IMR-90 (cell line): ENCODE measurements at regions not wholly inside any gene's neighbourhood (a gene's known extent, or its start where the extent isn't known, plus 50 kb on each side); places are given as distances from the start of the nearest gene placed in this dataset.

Experiments used
- BHLHE40 ChIP-seq: fragments of 150-350 bp; IDR thresholded peaks from 2 replicates; pipeline ENCODE4 v1.6.1; 2016; ENCODE audit warnings: mild to moderate bottlenecking, low read depth, low read length
- CEBPB ChIP-seq: IDR thresholded peaks from 2 replicates; pipeline ENCODE4 v1.6.1; 2012; ENCODE audit warnings: low read depth, low read length, improper control_type of control experiment
- CHD1 ChIP-seq: IDR thresholded peaks from 2 replicates; pipeline ENCODE4 v1.6.1; 2012; ENCODE audit warnings: low read depth, low read length, improper control_type of control experiment
- FOS ChIP-seq: fragments of 150-350 bp; IDR thresholded peaks from 2 replicates; pipeline ENCODE4 v1.6.1; 2016; ENCODE audit warnings: low read depth, low read length
- MAFK ChIP-seq: IDR thresholded peaks from 2 replicates; pipeline ENCODE4 v1.6.1; 2012; ENCODE audit warnings: low read depth, low read length, improper control_type of control experiment
- MAZ ChIP-seq: IDR thresholded peaks from 2 replicates; pipeline ENCODE4 v1.6.1; 2012; ENCODE audit warnings: low read depth, mild to moderate bottlenecking, low read length, improper control_type of control experiment, moderate library complexity, borderline replicate concordance
- MXI1 ChIP-seq: IDR thresholded peaks from 2 replicates; pipeline ENCODE4 v1.6.1; 2012; ENCODE audit warnings: low read depth, mild to moderate bottlenecking, low read length, moderate library complexity, borderline replicate concordance
- POLR2A ChIP-seq: IDR thresholded peaks from 2 replicates; pipeline ENCODE4 v1.6.1; 2012; ENCODE audit warnings: mild to moderate bottlenecking, low read depth, low read length
- RAD21 ChIP-seq: IDR thresholded peaks from 2 replicates; pipeline ENCODE4 v1.6.1; 2012; ENCODE audit warnings: low read length, improper control_type of control experiment
- RCOR1 ChIP-seq: IDR thresholded peaks from 2 replicates; pipeline ENCODE4 v1.6.1; 2012; ENCODE audit warnings: mild to moderate bottlenecking, low read length, improper control_type of control experiment; ENCODE audit not compliant: insufficient replicate concordance
- RFX5 ChIP-seq: IDR thresholded peaks from 2 replicates; pipeline ENCODE4 v1.8.0; 2012; ENCODE audit warnings: low read depth, mild to moderate bottlenecking, low read length, moderate library complexity
- SMC3 ChIP-seq: fragments of 150-350 bp; IDR thresholded peaks from 2 replicates; pipeline ENCODE4 v1.6.1; 2016; ENCODE audit warnings: low read depth, mild to moderate bottlenecking, antibody characterized with exemption, low read length, moderate library complexity
- TF ChIP-seq, protein P1 (sequence below): conservative IDR thresholded peaks from 2 replicates; pipeline ENCODE4 v1.5.1; 2012; ENCODE audit warnings: mild to moderate bottlenecking, low read depth, low read length, improper control_type of control experiment
- TF ChIP-seq, protein P2 (sequence below): fragments of 150-350 bp; IDR thresholded peaks from 2 replicates; pipeline ENCODE4 v1.6.1; 2017; ENCODE audit warnings: mild to moderate bottlenecking, antibody characterized with exemption, low read length, low read depth

DNA sequence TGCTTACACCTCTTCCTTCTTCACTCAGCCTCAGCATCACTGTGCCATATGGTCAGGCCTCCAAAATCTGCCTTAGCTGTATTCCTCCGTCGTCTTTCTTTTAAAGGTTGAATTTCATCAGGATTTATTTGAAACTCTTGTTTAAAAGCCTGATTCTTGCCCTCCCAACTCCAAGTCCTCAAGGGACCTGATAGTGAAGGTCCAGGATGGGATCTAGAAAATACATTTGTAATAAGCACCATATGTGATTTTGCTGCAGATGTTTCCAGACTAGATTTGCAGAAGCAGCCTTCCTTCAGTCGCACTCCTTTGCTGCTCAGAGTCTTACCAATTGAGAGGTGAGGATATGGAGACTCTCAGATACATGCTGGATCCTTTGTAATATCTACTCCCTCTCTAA is 101.0 kb upstream of the ANKRD1 start:
- TF ChIP-seq, protein P1, sequence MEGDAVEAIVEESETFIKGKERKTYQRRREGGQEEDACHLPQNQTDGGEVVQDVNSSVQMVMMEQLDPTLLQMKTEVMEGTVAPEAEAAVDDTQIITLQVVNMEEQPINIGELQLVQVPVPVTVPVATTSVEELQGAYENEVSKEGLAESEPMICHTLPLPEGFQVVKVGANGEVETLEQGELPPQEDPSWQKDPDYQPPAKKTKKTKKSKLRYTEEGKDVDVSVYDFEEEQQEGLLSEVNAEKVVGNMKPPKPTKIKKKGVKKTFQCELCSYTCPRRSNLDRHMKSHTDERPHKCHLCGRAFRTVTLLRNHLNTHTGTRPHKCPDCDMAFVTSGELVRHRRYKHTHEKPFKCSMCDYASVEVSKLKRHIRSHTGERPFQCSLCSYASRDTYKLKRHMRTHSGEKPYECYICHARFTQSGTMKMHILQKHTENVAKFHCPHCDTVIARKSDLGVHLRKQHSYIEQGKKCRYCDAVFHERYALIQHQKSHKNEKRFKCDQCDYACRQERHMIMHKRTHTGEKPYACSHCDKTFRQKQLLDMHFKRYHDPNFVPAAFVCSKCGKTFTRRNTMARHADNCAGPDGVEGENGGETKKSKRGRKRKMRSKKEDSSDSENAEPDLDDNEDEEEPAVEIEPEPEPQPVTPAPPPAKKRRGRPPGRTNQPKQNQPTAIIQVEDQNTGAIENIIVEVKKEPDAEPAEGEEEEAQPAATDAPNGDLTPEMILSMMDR = no peak
- TF ChIP-seq POLR2A = no peak
- no peak for TF ChIP-seq MAFK
- TF ChIP-seq SMC3 = no peak
- no peak for TF ChIP-seq BHLHE40
- no peak for TF ChIP-seq MXI1
- no peak for TF ChIP-seq RFX5
- TF ChIP-seq, protein P2, sequence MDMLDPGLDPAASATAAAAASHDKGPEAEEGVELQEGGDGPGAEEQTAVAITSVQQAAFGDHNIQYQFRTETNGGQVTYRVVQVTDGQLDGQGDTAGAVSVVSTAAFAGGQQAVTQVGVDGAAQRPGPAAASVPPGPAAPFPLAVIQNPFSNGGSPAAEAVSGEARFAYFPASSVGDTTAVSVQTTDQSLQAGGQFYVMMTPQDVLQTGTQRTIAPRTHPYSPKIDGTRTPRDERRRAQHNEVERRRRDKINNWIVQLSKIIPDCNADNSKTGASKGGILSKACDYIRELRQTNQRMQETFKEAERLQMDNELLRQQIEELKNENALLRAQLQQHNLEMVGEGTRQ = no peak
- TF ChIP-seq FOS = no peak
- no peak for TF ChIP-seq CEBPB
- no peak for TF ChIP-seq RAD21
- TF ChIP-seq RCOR1 = no peak
- TF ChIP-seq MAZ = no peak
- TF ChIP-seq CHD1 = no peak
